B cell (primary cell): ENCODE measurements at regions not wholly inside any gene's neighbourhood (a gene's known extent, or its start where the extent isn't known, plus 50 kb on each side); places are given as distances from the start of the nearest gene placed in this dataset.

Experiments
- ATAC-seq: fragments of 200-7000 bp; cut with Tn5 transposase; one replicate; pipeline ENCODE4 v1.10.0; 2021; ENCODE audit warnings: low read depth, mild to moderate bottlenecking, moderate number of reproducible peaks, moderate library complexity
- CTCF ChIA-PET: fragments of 350-600 bp; sonication (Branson Sonifier 250); formaldehyde crosslinking; loops from one replicate; lab custom pipeline; 2021; ENCODE audit warnings: antibody characterized with exemption, inconsistent platforms; lab: Charles Lee
- POLR2A ChIA-PET: fragments of 350-600 bp; sonication (Branson Sonifier 250); formaldehyde crosslinking; loops from one replicate; lab custom pipeline; 2021; ENCODE audit warnings: antibody characterized with exemption; lab: Charles Lee
- DNase-seq: peaks from one replicate; pipeline ENCODE4 v3.0.0; 2013
- H2AFZ ChIP-seq: 2 replicates; pipeline ENCODE4 v1.6.1; 2012; ENCODE audit warnings: mild to moderate bottlenecking, low read depth, low read length; ENCODE audit not compliant: insufficient read depth, poor library complexity, severe bottlenecking
- H3K27ac ChIP-seq, 2 donors: 1 replicate in 1 of 2; 2 replicates in 1 of 2; pipeline ENCODE4 v1.5.1; 2012 to 2013; ENCODE audit warnings: low read length in 2 of 2, mild to moderate bottlenecking in 2 of 2, moderate library complexity in 1 of 2
- H3K27me3 ChIP-seq, 4 experiments: fragments of 200-600 bp in 1 of 4; sonication (generic) in 1 of 4; replicated peaks in 1 of 4; 1 replicate in 2 of 4; 2 replicates in 2 of 4; pipeline versions ENCODE4 v1.6.1 to v1.7.0; 2013 to 2016; ENCODE audit warnings: low read length in 3 of 4, mild to moderate bottlenecking in 2 of 4, mixed read lengths in 1 of 4, moderate library complexity in 1 of 4; ENCODE audit not compliant: insufficient read depth in 4 of 4, control insufficient read depth in 3 of 4; ENCODE audit errors: control extremely low read depth in 1 of 4
- H3K36me3 ChIP-seq, 2 experiments: replicated peaks in 1 of 2; 1 replicate in 1 of 2; 2 replicates in 1 of 2; pipeline versions ENCODE4 v1.6.1 to v1.7.1; 2013; ENCODE audit warnings: low read length in 1 of 2; ENCODE audit not compliant: insufficient read depth in 2 of 2, control insufficient read depth in 1 of 2; ENCODE audit errors: control extremely low read depth in 1 of 2, extremely low read depth in 1 of 2
- H3K4me1 ChIP-seq, 2 donors: fragments of 200-600 bp in 1 of 2; sonication (generic) in 1 of 2; 1 replicate in 1 of 2; 2 replicates in 1 of 2; pipeline versions ENCODE4 v1.5.1 to v1.6.1; 2013 to 2017; ENCODE audit warnings: low read length in 2 of 2; ENCODE audit not compliant: control insufficient read depth in 2 of 2, insufficient read depth in 2 of 2
- H3K4me2 ChIP-seq: replicated peaks from 2 replicates; pipeline ENCODE3; 2012; ENCODE audit warnings: mild to moderate bottlenecking, low read depth, low read length; ENCODE audit not compliant: poor library complexity, severe bottlenecking
- H3K4me3 ChIP-seq, 5 experiments: fragments of 200-600 bp in 1 of 5; sonication (generic) in 1 of 5; 1 replicate in 3 of 5; 2 replicates in 2 of 5; pipeline versions ENCODE4 v1.5.1 to v1.7.0; 2011 to 2016; ENCODE audit warnings: low read length in 4 of 5, mild to moderate bottlenecking in 4 of 5, low read depth in 2 of 5, control low read depth in 1 of 5, moderate library complexity in 1 of 5; ENCODE audit not compliant: insufficient read depth in 1 of 5; ENCODE audit errors: control extremely low read depth in 1 of 5, extremely low read depth in 1 of 5
- H3K79me2 ChIP-seq: fragments of 200-600 bp; sonication (generic); one replicate; pipeline ENCODE4 v1.6.0; 2016; ENCODE audit warnings: low read length; ENCODE audit not compliant: control insufficient read depth, insufficient read depth
- H3K9ac ChIP-seq: fragments of 200-600 bp; sonication (generic); 2 replicates; pipeline ENCODE4 v1.6.1; 2017; ENCODE audit warnings: mild to moderate bottlenecking, low read length, moderate library complexity
- H3K9me3 ChIP-seq, 3 donors: one replicate each; pipeline versions ENCODE4 v1.6.1 to v1.7.1; 2013; ENCODE audit warnings: low read length in 2 of 3; ENCODE audit not compliant: control insufficient read depth in 2 of 3, insufficient read depth in 1 of 3; ENCODE audit errors: control extremely low read depth in 1 of 3
- H4K20me1 ChIP-seq: 2 replicates; pipeline ENCODE4 v1.6.0; 2012; ENCODE audit warnings: mild to moderate bottlenecking, low read length; ENCODE audit not compliant: insufficient read depth, control insufficient read depth, poor library complexity, severe bottlenecking
- H3K27ac Mint-ChIP-seq: one replicate; pipeline ENCODE4 v1.8.0; 2021; ENCODE audit warnings: mixed read lengths
- H3K27me3 Mint-ChIP-seq: one replicate; pipeline ENCODE4 v1.8.0; 2021; ENCODE audit warnings: mixed read lengths
- H3K4me1 Mint-ChIP-seq: one replicate; pipeline ENCODE4 v1.8.0; 2021; ENCODE audit warnings: mixed read lengths
- H3K4me3 Mint-ChIP-seq: one replicate; pipeline ENCODE4 v1.8.0; 2021; ENCODE audit warnings: mixed read lengths
- H3K9me3 Mint-ChIP-seq: one replicate; pipeline ENCODE4 v1.8.0; 2022; ENCODE audit warnings: mixed read lengths; ENCODE audit not compliant: insufficient read depth
- CTCF ChIP-seq: fragments of 200-600 bp; IDR thresholded peaks from one replicate; pipeline ENCODE4 v1.8.0; 2022; ENCODE audit warnings: antibody characterized with exemption, mild to moderate bottlenecking
- EZH2 ChIP-seq: IDR thresholded peaks from 2 replicates; pipeline ENCODE4 v1.6.1; 2012; ENCODE audit warnings: borderline replicate concordance, low read depth, mild to moderate bottlenecking, moderate library complexity, low read length; ENCODE audit not compliant: insufficient read depth, poor library complexity, severe bottlenecking
- WGBS: methylation state at CpG from one replicate; pipeline ENCODE4 v1.1.5; 2013; ENCODE audit warnings: missing lambda C conversion rate; ENCODE audit not compliant: insufficient coverage; 5-methylcytosine and 5-hydroxymethylcytosine counted together
- intact Hi-C: fragments of 100-400 bp; cut with micrococcal nuclease; formaldehyde crosslinking; loops from one replicate; pipeline ENCODE4 v1.10.0; 2022

- Histone ChIP-seq H3K4me2 (no peak overlapping the region), H3K27ac (no peak overlapping the region), H3K4me3 (no peak overlapping the region), H3K36me3 (no peaks in the 10 kb centered on the region), H3K4me1 (no peaks in the 10 kb centered on the region), H3K9me3 (no peaks in the 10 kb centered on the region), H3K27me3 (peaks cover 0 to 3% (median 0%) of the 10 kb centered on the region in 4 experiments), H4K20me1 (no peaks in the 10 kb centered on the region), H3K9ac (no peak overlapping the region), H3K79me2 (no peaks in the 10 kb centered on the region), H2AFZ (no peak overlapping the region)
- no peak overlapping the region for H3K4me3 Mint-ChIP-seq
- ATAC-seq (no peak), DNase-seq (no peak)
- no peaks in the 10 kb centered on the region for H3K4me1 Mint-ChIP-seq
- ChIA-PET POLR2A (no interaction called here), CTCF (no interaction called here)
- no peak overlapping the region for H3K27ac Mint-ChIP-seq
- peaks cover 12% of the 10 kb centered on the region for H3K27me3 Mint-ChIP-seq
- intact Hi-C loops, result no loop called here
- no peaks in the 10 kb centered on the region for H3K9me3 Mint-ChIP-seq
- no peak for TF ChIP-seq EZH2
- no peak for TF ChIP-seq CTCF
- 100% methylated on average over 1 of the region's 8 CpGs for WGBS
Observed at GRCh38 chr17:59513934-59514841, 51.2 kb upstream of the DHX40 start.
